GM12878 (cell line): ENCODE measurements at regions not wholly inside any gene's neighbourhood (a gene's known extent, or its start where the extent isn't known, plus 50 kb on each side); places are given as distances from the start of the nearest gene placed in this dataset.

Experiments
- ATAC-seq: fragments of 200-7000 bp; cut with Tn5 transposase; 3 replicates; pipeline ENCODE4 v1.9.1; 2020; ENCODE audit warnings: mild to moderate bottlenecking, moderate library complexity
- BruUV-seq: library from RNA; stranded (reverse); fragments of 400-500 nt; replicated peaks from 2 replicates; lab custom pipeline; 2021; lab: Mats Ljungman, UMichigan
- CTCF ChIA-PET: fragments of 300-600 bp; sonication (Branson Sonifier 250); formaldehyde crosslinking; extraction: SDS; loops from one replicate; lab custom pipeline; 2021; ENCODE audit warnings: inconsistent platforms; lab: Yijun Ruan, JAX
- POLR2A ChIA-PET: fragments of 350-600 bp; formaldehyde crosslinking; extraction: SDS; loops from one replicate; lab custom pipeline; 2021; ENCODE audit warnings: inconsistent platforms; lab: Charles Lee
- RAD21 ChIA-PET: fragments of 300-600 bp; sonication (Branson Sonifier 250); formaldehyde crosslinking; loops from one replicate; lab custom pipeline; 2023; ENCODE audit warnings: antibody characterized with exemption; ENCODE audit not compliant: unreplicated experiment; lab: Charles Lee
- SMC1A ChIA-PET: fragments of 300-600 bp; sonication (Branson Sonifier 250); formaldehyde crosslinking; loops from one replicate; lab custom pipeline; 2023; ENCODE audit not compliant: unreplicated experiment, uncharacterized antibody; lab: Charles Lee
- DNase-seq: peaks from one replicate; pipeline ENCODE4 v3.0.0-alpha.2; 2011; ENCODE audit warnings: low read depth, low spot score
- FAIRE-seq: peaks from 3 replicates; lab custom pipeline; 2011; peaks lifted over from hg19 to GRCh38; lab: Jason Lieb, UNC
- H2AFZ ChIP-seq: 2 replicates; pipeline ENCODE4 v1.6.0; 2011; ENCODE audit warnings: low read depth, low read length, control low read depth; ENCODE audit not compliant: control insufficient read depth
- H3K27ac ChIP-seq: 2 replicates; pipeline ENCODE4 v1.5.1; 2011; ENCODE audit warnings: control low read depth; ENCODE audit not compliant: control insufficient read depth, insufficient read depth
- H3K27me3 ChIP-seq, 2 experiments: replicated peaks in 1 of 2; 2 replicates each; pipeline versions ENCODE4 v1.6.0 to v1.6.1; 2011; ENCODE audit warnings: low read length in 1 of 2; ENCODE audit not compliant: control insufficient read depth in 2 of 2, insufficient read depth in 2 of 2
- H3K36me3 ChIP-seq, 2 experiments: 2 replicates each; pipeline ENCODE4 v1.5.1; 2011; ENCODE audit warnings: low read length in 1 of 2; ENCODE audit not compliant: control insufficient read depth in 2 of 2, insufficient read depth in 2 of 2
- H3K4me1 ChIP-seq: 2 replicates; pipeline ENCODE4 v1.6.1; 2011; ENCODE audit warnings: mild to moderate bottlenecking, low read length, moderate library complexity, mixed read lengths; ENCODE audit not compliant: control insufficient read depth, insufficient read depth
- H3K4me2 ChIP-seq: 2 replicates; pipeline ENCODE4 v1.6.0; 2011; ENCODE audit warnings: control low read depth; ENCODE audit not compliant: control insufficient read depth, insufficient read depth
- H3K4me3 ChIP-seq: fragments of 200-600 bp; sonication (generic); 2 replicates; pipeline ENCODE4 v1.5.1; 2016
- H3K79me2 ChIP-seq: 2 replicates; pipeline ENCODE4 v1.6.0; 2011; ENCODE audit warnings: low read length; ENCODE audit not compliant: control insufficient read depth, insufficient read depth
- H3K9ac ChIP-seq: 2 replicates; pipeline ENCODE4 v1.8.0; 2011; ENCODE audit warnings: low read length, control low read depth, mixed read lengths; ENCODE audit not compliant: control insufficient read depth, insufficient read depth
- H3K9me3 ChIP-seq: replicated peaks from 3 replicates; pipeline ENCODE4 v1.5.1; 2011; ENCODE audit warnings: mild to moderate bottlenecking, low read length; ENCODE audit not compliant: control insufficient read depth, insufficient read depth
- H4K20me1 ChIP-seq: 2 replicates; pipeline ENCODE4 v1.6.0; 2011; ENCODE audit not compliant: control insufficient read depth, insufficient read depth
- CHD4 ChIP-seq: fragments of 200-600 bp; sonication (generic); IDR thresholded peaks from 2 replicates; pipeline ENCODE4 v1.6.1; 2016; ENCODE audit warnings: mild to moderate bottlenecking
- CTCF ChIP-seq, 3 experiments: IDR thresholded peaks in 2 of 3; conservative IDR thresholded peaks in 1 of 3; 2 replicates each; pipeline ENCODE4 v1.5.1; 2011; ENCODE audit warnings: low read depth in 3 of 3, low read length in 3 of 3, mild to moderate bottlenecking in 3 of 3, control low read depth in 2 of 3, moderate library complexity in 2 of 3, inconsistent platforms in 1 of 3, mixed read lengths in 1 of 3; ENCODE audit not compliant: control insufficient read depth in 2 of 3, insufficient read depth in 1 of 3; ENCODE audit errors: extremely low read depth in 1 of 3
- EGR1 ChIP-seq, 2 experiments: IDR thresholded peaks; 1 replicate in 1 of 2; 2 replicates in 1 of 2; pipeline ENCODE4 v1.6.1; 2011 to 2012; ENCODE audit warnings: low read depth in 2 of 2, low read length in 2 of 2, borderline replicate concordance in 1 of 2, mild to moderate bottlenecking in 1 of 2, moderate library complexity in 1 of 2
- IRF4 ChIP-seq: IDR thresholded peaks from 2 replicates; pipeline ENCODE4 v1.6.1; 2011; ENCODE audit warnings: low read depth, low read length
- SMAD1 ChIP-seq: fragments of 450-650 bp; IDR thresholded peaks from 2 replicates; pipeline ENCODE4 v1.6.1; 2018; ENCODE audit warnings: mild to moderate bottlenecking, low read depth; ENCODE audit not compliant: partially characterized antibody
- SMARCA5 ChIP-seq: fragments of 450-650 bp; IDR thresholded peaks from 2 replicates; pipeline ENCODE4 v1.6.1; 2017; ENCODE audit warnings: mild to moderate bottlenecking
- TCF7 ChIP-seq: IDR thresholded peaks from 2 replicates; pipeline ENCODE4 v1.6.1; 2014; ENCODE audit warnings: antibody characterized with exemption, borderline replicate concordance
- ZNF24 ChIP-seq: fragments of 450-650 bp; IDR thresholded peaks from 2 replicates; pipeline ENCODE4 v1.6.1; 2017; ENCODE audit warnings: antibody characterized with exemption, mild to moderate bottlenecking
- ZNF622 ChIP-seq: fragments of 450-650 bp; IDR thresholded peaks from 2 replicates; pipeline ENCODE4 v1.6.1; 2017; ENCODE audit warnings: mild to moderate bottlenecking, inconsistent platforms
- WGBS: methylation state at CpG from one replicate; pipeline ENCODE4 v1.1.6; 2016; ENCODE audit warnings: low lambda C conversion rate; ENCODE audit not compliant: insufficient replicate concordance, insufficient coverage; ENCODE audit errors: missing lambda C conversion rate; 5-methylcytosine and 5-hydroxymethylcytosine counted together
- in situ Hi-C: fragments of 300-500 bp; cut with MboI; formaldehyde crosslinking; loops from 9 replicates; pipeline ENCODE4 v1.14.3; 2018; ENCODE audit warnings: mixed read lengths
- intact Hi-C: fragments of 100-400 bp; cut with micrococcal nuclease; formaldehyde crosslinking; loops from one replicate; pipeline ENCODE4 v1.14.2; 2022; ENCODE audit not compliant: unreplicated experiment

- TF ChIP-seq ZNF24, result no peak
- no peak for TF ChIP-seq ZNF622
- TF ChIP-seq SMAD1, result no peak
- TF ChIP-seq TCF7, result no peak
- TF ChIP-seq EGR1 (IDR thresholded peaks at IDR 0.05; ENCODE audit: borderline replicate concordance in 1 of 2, low read depth in 2 of 2, low read length in 2 of 2), result no peak
These were observed 458.2 kb upstream of the RUNX1 start (continued) for GRCh38 chr21:35507181-35507759.

- WGBS, result 0% methylated on average over 2 of the region's 2 CpGs
- no peak for FAIRE-seq
These were observed 457.7 kb upstream of the RUNX1 start for GRCh38 chr21:35506771-35507170.

More at GRCh38 chr21:35506771-35507170, 457.7 kb upstream of the RUNX1 start:
- DNase-seq (no peak), ATAC-seq (no peak)
- TF ChIP-seq CTCF (IDR thresholded peaks at IDR 0.05 in 2 of 3, conservative IDR thresholded peaks at IDR 0.05 in 1 of 3; ENCODE audit: control insufficient read depth in 2 of 3, extremely low read depth in 1 of 3, insufficient read depth in 1 of 3, low read depth in 3 of 3, low read length in 3 of 3) (no peak), SMARCA5 (no peak), CHD4 (no peak), IRF4 (no peak)
- POLR2A ChIA-PET, result no interaction called here
- RAD21 ChIA-PET, result no interaction called here
- SMC1A ChIA-PET, result no interaction called here
- H2AFZ ChIP-seq, result no peak overlapping the region
- no peaks in the 10 kb centered on the region for H4K20me1 ChIP-seq
- H3K9me3 ChIP-seq, result no peaks in the 10 kb centered on the region
- intact Hi-C loops, result no loop called here
- CTCF ChIA-PET, result no interaction called here
- no peak overlapping the region for H3K27ac ChIP-seq
- H3K4me3 ChIP-seq, result no peak overlapping the region
- H3K79me2 ChIP-seq, result no peaks in the 10 kb centered on the region
- H3K4me1 ChIP-seq, result no peaks in the 10 kb centered on the region
- no TSS peak for BruUV-seq
- no peaks in the 10 kb centered on the region; a peak in 2 of 4 replicates for H3K27me3 ChIP-seq
- H3K9ac ChIP-seq, result no peak overlapping the region
- in situ Hi-C loops, result no loop called here
- no peaks in the 10 kb centered on the region for H3K36me3 ChIP-seq
- no peak overlapping the region for H3K4me2 ChIP-seq
